Ascending aorta (tissue), 2 donors: ENCODE measurements at regions not wholly inside any gene's neighbourhood (a gene's known extent, or its start where the extent isn't known, plus 50 kb on each side); places are given as distances from the start of the nearest gene placed in this dataset.

Experiments used
- DNase-seq, 2 donors: peaks; one replicate each; pipeline ENCODE4 v3.0.0-alpha.2; 2019; ENCODE audit warnings: low spot score in 2 of 2
- H3K27ac ChIP-seq, 2 donors: fragments of 200-600 bp; sonication (generic); one replicate each; pipeline ENCODE4 v1.5.1; 2016 to 2017; ENCODE audit warnings: mild to moderate bottlenecking in 1 of 2
- H3K27me3 ChIP-seq: fragments of 200-600 bp; sonication (generic); one replicate; pipeline ENCODE4 v1.5.1; 2017
- H3K36me3 ChIP-seq, 2 donors: fragments of 200-600 bp; sonication (generic); one replicate each; pipeline ENCODE4 v1.5.1; 2016
- H3K4me1 ChIP-seq, 2 donors: fragments of 200-600 bp; sonication (generic); one replicate each; pipeline ENCODE4 v1.5.1; 2016 to 2017; ENCODE audit warnings: mild to moderate bottlenecking in 1 of 2
- H3K4me3 ChIP-seq, 2 donors: fragments of 200-600 bp; sonication (generic); one replicate each; pipeline ENCODE4 v1.5.1; 2016 to 2017; ENCODE audit warnings: mild to moderate bottlenecking in 1 of 2
- H3K9me3 ChIP-seq, 2 donors: fragments of 200-600 bp; sonication (generic); one replicate each; pipeline ENCODE4 v1.5.1; 2016
- intact Hi-C: fragments of 100-400 bp; cut with DNase I; formaldehyde crosslinking; loops from one replicate; pipeline ENCODE4 v1.15.1; 2023
- TF ChIP-seq, protein P1 (sequence below), 3 experiments: fragments of 200-600 bp in 2 of 3; fragments of 450-650 bp in 1 of 3; sonication (generic) in 2 of 3; IDR thresholded peaks; one replicate each; pipeline ENCODE4 v1.5.1; 2016 to 2019; ENCODE audit warnings: antibody characterized with exemption in 3 of 3, mild to moderate bottlenecking in 1 of 3, moderate library complexity in 1 of 3

DNA sequence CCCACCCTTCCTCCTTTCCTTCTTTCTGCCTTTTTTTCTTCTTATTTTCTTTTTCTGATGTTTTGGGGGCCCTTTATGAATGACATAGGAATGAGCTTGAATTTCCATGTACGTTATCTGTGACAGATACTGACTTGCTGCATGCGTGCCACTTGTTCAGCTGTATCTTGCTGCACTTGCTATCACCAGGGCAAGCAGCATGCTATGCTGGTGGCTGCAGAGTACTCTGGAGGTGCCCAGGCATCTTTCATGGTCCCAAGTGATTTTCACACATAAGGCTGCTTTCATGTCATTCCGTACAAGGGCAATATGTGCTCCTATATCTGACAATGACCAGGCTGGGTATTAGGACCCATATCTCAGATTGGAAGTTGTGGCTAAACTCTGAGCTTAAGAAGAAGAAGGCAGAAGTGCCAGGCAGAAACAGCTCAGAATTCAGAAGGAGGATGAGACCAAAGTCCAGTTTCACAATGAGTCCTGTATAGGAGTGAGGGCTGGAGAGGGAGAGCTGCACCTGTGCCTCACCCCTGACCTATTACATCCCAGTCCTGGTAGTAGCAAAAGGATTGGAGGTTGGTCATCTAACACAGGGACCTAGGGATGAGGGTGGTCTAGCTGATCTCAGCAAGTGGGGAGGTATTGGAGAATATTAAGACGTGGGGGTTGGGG, 299.0 kb upstream of the DDHD1 start:
- intact Hi-C loops = no loop called here
- no peaks in the 10 kb centered on the region for H3K36me3 ChIP-seq

DNA sequence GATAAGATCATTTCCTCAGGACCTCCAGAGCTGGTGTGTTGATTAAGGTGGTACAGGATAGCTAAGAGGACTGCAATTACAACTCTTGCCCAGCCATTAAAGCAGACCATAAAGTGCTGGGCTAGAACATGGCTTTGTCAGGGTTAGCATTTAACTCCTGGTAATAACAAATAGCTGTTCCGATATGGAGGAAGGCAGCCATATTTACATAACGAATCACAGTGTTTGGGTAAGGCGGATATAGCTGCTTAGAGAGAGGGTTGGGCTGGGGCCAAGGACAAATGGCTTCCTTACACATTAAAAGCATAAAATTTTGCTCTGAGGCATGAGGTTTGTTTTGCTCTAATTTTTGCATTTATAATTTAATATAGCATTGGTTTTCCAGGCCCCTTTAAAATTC, 297.7 kb upstream of the DDHD1 start:
- intact Hi-C loops = no loop called here
- Histone ChIP-seq H3K27me3 (no peaks in the 10 kb centered on the region), H3K27ac (no peak overlapping the region), H3K4me3 (no peak overlapping the region), H3K9me3 (no peaks in the 10 kb centered on the region), H3K36me3 (no peaks in the 10 kb centered on the region), H3K4me1 (no peaks in the 10 kb centered on the region)
- no peak for DNase-seq
- TF ChIP-seq, protein P1, sequence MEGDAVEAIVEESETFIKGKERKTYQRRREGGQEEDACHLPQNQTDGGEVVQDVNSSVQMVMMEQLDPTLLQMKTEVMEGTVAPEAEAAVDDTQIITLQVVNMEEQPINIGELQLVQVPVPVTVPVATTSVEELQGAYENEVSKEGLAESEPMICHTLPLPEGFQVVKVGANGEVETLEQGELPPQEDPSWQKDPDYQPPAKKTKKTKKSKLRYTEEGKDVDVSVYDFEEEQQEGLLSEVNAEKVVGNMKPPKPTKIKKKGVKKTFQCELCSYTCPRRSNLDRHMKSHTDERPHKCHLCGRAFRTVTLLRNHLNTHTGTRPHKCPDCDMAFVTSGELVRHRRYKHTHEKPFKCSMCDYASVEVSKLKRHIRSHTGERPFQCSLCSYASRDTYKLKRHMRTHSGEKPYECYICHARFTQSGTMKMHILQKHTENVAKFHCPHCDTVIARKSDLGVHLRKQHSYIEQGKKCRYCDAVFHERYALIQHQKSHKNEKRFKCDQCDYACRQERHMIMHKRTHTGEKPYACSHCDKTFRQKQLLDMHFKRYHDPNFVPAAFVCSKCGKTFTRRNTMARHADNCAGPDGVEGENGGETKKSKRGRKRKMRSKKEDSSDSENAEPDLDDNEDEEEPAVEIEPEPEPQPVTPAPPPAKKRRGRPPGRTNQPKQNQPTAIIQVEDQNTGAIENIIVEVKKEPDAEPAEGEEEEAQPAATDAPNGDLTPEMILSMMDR (IDR thresholded peaks at IDR 0.05) = no peak

More for the DNA sequence above, 299.0 kb upstream of the DDHD1 start:
- Histone ChIP-seq H3K4me1 (no peaks in the 10 kb centered on the region), H3K4me3 (no peak overlapping the region), H3K27ac (no peak overlapping the region), H3K9me3 (no peaks in the 10 kb centered on the region), H3K27me3 (no peaks in the 10 kb centered on the region)
- TF ChIP-seq, protein P1 (IDR thresholded peaks at IDR 0.05) = no peak
- no peak for DNase-seq

DNA sequence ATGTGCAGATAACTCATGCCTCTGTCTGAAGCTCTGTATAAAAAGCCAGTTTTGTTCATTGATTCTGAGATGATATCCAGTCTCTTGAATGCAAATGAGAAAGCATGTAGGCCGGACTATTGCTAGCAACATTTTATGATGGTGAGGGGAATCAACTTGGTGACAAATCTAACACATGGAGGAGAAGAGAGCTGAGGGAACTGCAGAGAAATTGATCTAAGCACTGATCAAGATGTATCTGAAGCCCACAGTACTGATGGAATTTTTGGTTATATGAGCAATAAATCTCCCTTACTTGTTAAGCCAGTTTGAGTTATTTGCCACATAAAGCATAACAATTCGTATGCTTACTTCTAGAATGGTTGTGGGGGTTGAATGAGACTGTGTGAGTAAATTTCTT, 295.6 kb upstream of the DDHD1 start:
- TF ChIP-seq, protein P1 (IDR thresholded peaks at IDR 0.05) = no peak
- Histone ChIP-seq H3K9me3 (no peaks in the 10 kb centered on the region), H3K4me1 (no peaks in the 10 kb centered on the region), H3K27me3 (no peaks in the 10 kb centered on the region), H3K36me3 (no peaks in the 10 kb centered on the region), H3K27ac (no peak overlapping the region), H3K4me3 (no peak overlapping the region)
- intact Hi-C loops = no loop called here
- no peak for DNase-seq

DNA sequence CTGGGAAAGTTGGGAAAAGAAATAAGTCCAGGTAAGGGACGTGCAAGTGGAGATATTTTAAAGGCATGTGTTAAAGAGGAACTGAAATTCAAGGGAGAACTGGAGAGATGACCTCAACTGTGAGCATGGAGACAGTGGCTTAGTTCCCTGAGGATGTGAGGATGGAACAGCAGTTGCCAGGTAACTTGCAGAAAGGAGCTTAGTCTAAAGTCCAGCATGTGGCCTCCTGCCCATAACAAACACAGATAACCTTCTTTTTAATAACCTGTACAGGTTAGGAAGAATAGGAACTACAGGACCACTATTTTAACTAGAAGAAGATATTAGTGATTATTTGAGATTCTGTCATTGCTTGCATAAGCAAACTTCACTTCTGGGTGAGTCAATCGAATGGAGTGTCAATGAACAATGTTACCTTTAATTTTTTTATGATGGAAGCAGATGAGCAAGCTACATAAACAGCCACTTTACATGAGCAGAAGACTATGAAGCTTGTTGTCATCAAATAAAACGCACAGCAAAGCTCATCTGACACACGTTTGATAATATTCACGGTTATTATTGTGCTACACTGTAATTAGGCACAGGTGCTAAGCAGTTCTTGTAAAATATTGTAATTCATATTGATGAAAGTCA, 291.7 kb upstream of the DDHD1 start:
- Histone ChIP-seq H3K4me1 (no peaks in the 10 kb centered on the region), H3K9me3 (no peaks in the 10 kb centered on the region), H3K27me3 (no peaks in the 10 kb centered on the region), H3K4me3 (no peak overlapping the region), H3K36me3 (no peaks in the 10 kb centered on the region), H3K27ac (no peak overlapping the region)
- DNase-seq = no peak
- TF ChIP-seq, protein P1 (IDR thresholded peaks at IDR 0.05) = no peak
- intact Hi-C loops = no loop called here

DNA sequence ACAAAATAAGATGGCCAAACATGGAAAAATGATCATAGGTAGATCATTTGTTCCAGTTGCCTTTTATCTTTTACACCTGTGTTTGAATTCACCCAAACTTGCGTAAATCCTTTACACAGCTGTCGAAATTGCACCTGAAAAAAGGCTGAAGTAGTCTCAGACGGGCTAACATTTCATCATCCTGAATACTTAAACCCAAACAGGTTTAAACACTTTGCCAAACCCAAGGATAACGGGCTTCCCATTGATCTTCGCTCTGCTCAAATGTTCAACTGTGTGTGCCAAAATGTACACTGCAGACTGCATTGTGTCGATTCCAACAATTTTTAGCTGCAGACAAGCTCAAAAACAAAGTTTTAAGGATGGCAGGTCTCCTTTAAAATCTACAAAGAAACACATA, 288.7 kb upstream of the DDHD1 start:
- intact Hi-C loops = no loop called here
- no peaks in the 10 kb centered on the region for H3K36me3 ChIP-seq
- H3K4me3 ChIP-seq = no peak overlapping the region
- no peak for DNase-seq
- H3K27ac ChIP-seq = no peak overlapping the region
- H3K27me3 ChIP-seq = no peaks in the 10 kb centered on the region
- no peaks in the 10 kb centered on the region for H3K9me3 ChIP-seq
- TF ChIP-seq, protein P1 (IDR thresholded peaks at IDR 0.05) = no peak
- H3K4me1 ChIP-seq = no peaks in the 10 kb centered on the region
